H9 (cell line): ENCODE measurements at regions not wholly inside any gene's neighbourhood (a gene's known extent, or its start where the extent isn't known, plus 50 kb on each side); places are given as distances from the start of the nearest gene placed in this dataset.
A peak's percentile ranks its signal among the peaks of the same experiment; 100 is the strongest.

ENCODE experiments used
- DNase-seq: peaks from one replicate; pipeline ENCODE4 v3.0.0-alpha.2; 2017
- H2AFZ ChIP-seq: one replicate; pipeline ENCODE4 v1.6.1; 2013; ENCODE audit warnings: mild to moderate bottlenecking, low read length, control low read depth, moderate library complexity
- H2AK5ac ChIP-seq: 2 replicates; pipeline ENCODE4 v1.6.1; 2013; ENCODE audit warnings: low read length, control low read depth, mixed read lengths; ENCODE audit not compliant: insufficient read length
- H2BK120ac ChIP-seq: one replicate; pipeline ENCODE4 v1.6.1; 2013; ENCODE audit warnings: low read depth, mild to moderate bottlenecking, low read length, control low read depth, inconsistent platforms; ENCODE audit not compliant: poor library complexity, severe bottlenecking
- H2BK12ac ChIP-seq: 2 replicates; pipeline ENCODE4 v1.6.1; 2013; ENCODE audit warnings: low read length, control low read depth, mixed read lengths, low read depth; ENCODE audit not compliant: insufficient read length
- H2BK15ac ChIP-seq: 2 replicates; pipeline ENCODE4 v1.6.1; 2013; ENCODE audit warnings: low read depth, low read length, control low read depth
- H2BK20ac ChIP-seq: one replicate; pipeline ENCODE4 v1.6.1; 2013; ENCODE audit warnings: low read depth, mild to moderate bottlenecking, low read length, control low read depth, inconsistent platforms; ENCODE audit not compliant: poor library complexity, severe bottlenecking
- H2BK5ac ChIP-seq: 2 replicates; pipeline ENCODE4 v1.6.1; 2013; ENCODE audit warnings: low read length, control low read depth, mixed read lengths; ENCODE audit not compliant: insufficient read length
- H3K14ac ChIP-seq: 2 replicates; pipeline ENCODE4 v1.6.1; 2013; ENCODE audit warnings: low read length, control low read depth; ENCODE audit not compliant: insufficient read depth
- H3K18ac ChIP-seq: 2 replicates; pipeline ENCODE4 v1.6.1; 2013; ENCODE audit warnings: low read depth, mild to moderate bottlenecking, mixed read lengths, low read length, control low read depth; ENCODE audit not compliant: insufficient read length
- H3K23ac ChIP-seq: 2 replicates; pipeline ENCODE4 v1.6.1; 2013; ENCODE audit warnings: low read length, control low read depth, mixed read lengths, low read depth; ENCODE audit not compliant: insufficient read length
- H3K23me2 ChIP-seq: 2 replicates; pipeline ENCODE4 v1.6.1; 2013; ENCODE audit warnings: low read depth, mild to moderate bottlenecking, mixed read lengths, low read length, control low read depth; ENCODE audit not compliant: insufficient read length, poor library complexity, severe bottlenecking
- H3K27ac ChIP-seq: 2 replicates; pipeline ENCODE4 v1.5.1; 2013; ENCODE audit warnings: low read length, control low read depth, mixed read lengths, low read depth; ENCODE audit not compliant: insufficient read length
- H3K27me3 ChIP-seq: 2 replicates; pipeline ENCODE4 v1.6.1; 2013; ENCODE audit warnings: low read length, control low read depth, inconsistent platforms; ENCODE audit not compliant: insufficient read depth
- H3K4ac ChIP-seq: 2 replicates; pipeline ENCODE4 v1.6.1; 2013; ENCODE audit warnings: low read depth, mild to moderate bottlenecking, control low read depth, inconsistent platforms, low read length, moderate library complexity
- H3K4me1 ChIP-seq: 2 replicates; pipeline ENCODE4 v1.6.1; 2013; ENCODE audit warnings: low read length, control low read depth, inconsistent platforms; ENCODE audit not compliant: insufficient read depth
- H3K4me2 ChIP-seq: 2 replicates; pipeline ENCODE4 v1.6.1; 2013; ENCODE audit warnings: low read length, control low read depth, mixed read lengths; ENCODE audit not compliant: insufficient read length, insufficient read depth
- H3K56ac ChIP-seq: 2 replicates; pipeline ENCODE4 v1.6.1; 2013; ENCODE audit warnings: low read depth, mild to moderate bottlenecking, mixed read lengths, low read length, control low read depth; ENCODE audit not compliant: insufficient read length
- H3K79me1 ChIP-seq: 2 replicates; pipeline ENCODE4 v1.6.1; 2013; ENCODE audit warnings: low read depth, mild to moderate bottlenecking, moderate library complexity, low read length, control low read depth, inconsistent platforms; ENCODE audit not compliant: insufficient read depth, poor library complexity, severe bottlenecking
- H3K79me2 ChIP-seq: 2 replicates; pipeline ENCODE4 v1.6.1; 2013; ENCODE audit warnings: low read length, control low read depth, inconsistent platforms; ENCODE audit not compliant: insufficient read depth
- H3K9ac ChIP-seq: 2 replicates; pipeline ENCODE4 v1.6.1; 2013; ENCODE audit warnings: low read length, control low read depth, mixed read lengths; ENCODE audit not compliant: insufficient read length; ENCODE audit errors: extremely low read depth
- H3K9me3 ChIP-seq: one replicate; pipeline ENCODE4 v1.6.1; 2013; ENCODE audit warnings: low read depth, low read length, inconsistent platforms; ENCODE audit not compliant: control insufficient read depth
- H3T11ph ChIP-seq: one replicate; pipeline ENCODE4 v1.6.1; 2013; ENCODE audit warnings: mild to moderate bottlenecking, low read length, control low read depth, inconsistent platforms
- H4K20me1 ChIP-seq: one replicate; pipeline ENCODE4 v1.6.1; 2013; ENCODE audit not compliant: control insufficient read depth, insufficient read length, insufficient read depth
- H4K5ac ChIP-seq: 2 replicates; pipeline ENCODE4 v1.6.1; 2013; ENCODE audit warnings: low read depth, mild to moderate bottlenecking, mixed read lengths, low read length, control low read depth; ENCODE audit not compliant: insufficient read length
- H4K8ac ChIP-seq: replicated peaks from 2 replicates; pipeline ENCODE4 v1.6.1; 2013; ENCODE audit warnings: low read length, control low read depth, mixed read lengths, low read depth; ENCODE audit not compliant: insufficient read length
- H4K91ac ChIP-seq: 2 replicates; pipeline ENCODE4 v1.6.1; 2013; ENCODE audit warnings: low read depth, mild to moderate bottlenecking, moderate library complexity, mixed read lengths, low read length, control low read depth; ENCODE audit not compliant: insufficient read length
- H3K27ac Mint-ChIP-seq, 3 experiments: 2 replicates in 2 of 3; 3 replicates in 1 of 3; pipeline ENCODE4 v1.8.0; 2020 to 2021; ENCODE audit warnings: mixed read lengths in 3 of 3, mild to moderate bottlenecking in 1 of 3, moderate library complexity in 1 of 3
- H3K27me3 Mint-ChIP-seq: 2 replicates; pipeline ENCODE4 v1.8.0; 2021; ENCODE audit warnings: low read depth, mild to moderate bottlenecking, moderate library complexity, mixed read lengths
- H3K36me3 Mint-ChIP-seq, 3 experiments: 2 replicates in 2 of 3; 3 replicates in 1 of 3; pipeline ENCODE4 v1.8.0; 2020 to 2021; ENCODE audit warnings: low read depth in 3 of 3, mixed read lengths in 3 of 3; ENCODE audit not compliant: insufficient read depth in 1 of 3
- H3K4me1 Mint-ChIP-seq, 2 experiments: 2 replicates each; pipeline ENCODE4 v1.8.0; 2020; ENCODE audit warnings: mixed read lengths in 2 of 2
- H3K4me3 Mint-ChIP-seq, 2 experiments: 2 replicates in 1 of 2; 3 replicates in 1 of 2; pipeline ENCODE4 v1.8.0; 2020 to 2021; ENCODE audit warnings: mild to moderate bottlenecking in 2 of 2, mixed read lengths in 2 of 2, moderate library complexity in 1 of 2
- H3K9me3 Mint-ChIP-seq, 2 experiments: 2 replicates in 1 of 2; 3 replicates in 1 of 2; pipeline ENCODE4 v1.8.0; 2020; ENCODE audit warnings: mild to moderate bottlenecking in 2 of 2, mixed read lengths in 2 of 2, moderate library complexity in 1 of 2
- WGBS: extraction: QIAGEN DNeasy Blood & Tissue Kit; methylation state at CpG from one replicate; pipeline ENCODE4 v1.1.7; 2013; ENCODE audit warnings: missing lambda C conversion rate, low lambda C conversion rate, mixed read lengths; ENCODE audit not compliant: insufficient read length; ENCODE audit errors: extremely low coverage; 5-methylcytosine and 5-hydroxymethylcytosine counted together
- TF ChIP-seq, protein P1 (sequence below): fragments of 200-600 bp; sonication (generic); conservative IDR thresholded peaks from 3 replicates; pipeline ENCODE4 v1.8.0; 2021; ENCODE audit warnings: antibody characterized with exemption, mild to moderate bottlenecking

DNA sequence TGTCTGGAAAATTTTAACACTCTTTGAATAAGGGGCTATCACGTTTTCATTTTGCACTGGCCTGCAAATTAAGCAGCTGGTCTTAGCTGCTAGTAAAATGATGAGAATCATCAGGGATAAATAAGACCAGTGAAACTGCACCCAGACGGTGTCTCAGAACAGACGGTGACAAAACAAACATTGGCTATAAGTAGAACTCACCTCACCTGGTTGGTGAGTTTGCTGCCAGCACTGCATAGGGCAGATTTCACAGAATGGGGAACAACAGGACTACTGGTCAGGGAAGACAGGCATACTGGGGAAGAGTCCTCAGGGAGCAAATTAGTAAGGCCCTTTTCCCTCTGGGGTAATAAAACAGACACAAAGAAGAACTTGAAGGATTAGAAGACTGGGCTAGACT, 175.9 kb upstream of the CITED2 start:
- no peak overlapping the region for H3K4me2 ChIP-seq
- Mint-ChIP-seq H3K9me3 (no peaks in the 10 kb centered on the region), H3K27me3 (no peaks in the 10 kb centered on the region), H3K4me1 (peaks cover 11 to 28% of the 10 kb centered on the region in 2 experiments), H3K4me3 (no peak overlapping the region), H3K27ac (no peak overlapping the region), H3K36me3 (no peaks in the 10 kb centered on the region)
- H2AK5ac ChIP-seq, result no peak overlapping the region
- H3K4me1 ChIP-seq, result no peaks in the 10 kb centered on the region; the same call in 1 of the 2 replicates
- H2BK120ac ChIP-seq, result no peak overlapping the region
- no peaks in the 10 kb centered on the region for H4K20me1 ChIP-seq
- no peak overlapping the region for H3K56ac ChIP-seq
- H2BK12ac ChIP-seq, result peak overlapping the region; percentile 45
- H4K8ac ChIP-seq, result no peak overlapping the region
- no peak overlapping the region for H3K4ac ChIP-seq
- no peak overlapping the region for H4K5ac ChIP-seq
- no peak overlapping the region for H2BK20ac ChIP-seq
- H3K23me2 ChIP-seq, result no peaks in the 10 kb centered on the region
- no peak for DNase-seq
- no CpG with 5 or more reads among the region's 3 CpGs for WGBS
- TF ChIP-seq, protein P1, sequence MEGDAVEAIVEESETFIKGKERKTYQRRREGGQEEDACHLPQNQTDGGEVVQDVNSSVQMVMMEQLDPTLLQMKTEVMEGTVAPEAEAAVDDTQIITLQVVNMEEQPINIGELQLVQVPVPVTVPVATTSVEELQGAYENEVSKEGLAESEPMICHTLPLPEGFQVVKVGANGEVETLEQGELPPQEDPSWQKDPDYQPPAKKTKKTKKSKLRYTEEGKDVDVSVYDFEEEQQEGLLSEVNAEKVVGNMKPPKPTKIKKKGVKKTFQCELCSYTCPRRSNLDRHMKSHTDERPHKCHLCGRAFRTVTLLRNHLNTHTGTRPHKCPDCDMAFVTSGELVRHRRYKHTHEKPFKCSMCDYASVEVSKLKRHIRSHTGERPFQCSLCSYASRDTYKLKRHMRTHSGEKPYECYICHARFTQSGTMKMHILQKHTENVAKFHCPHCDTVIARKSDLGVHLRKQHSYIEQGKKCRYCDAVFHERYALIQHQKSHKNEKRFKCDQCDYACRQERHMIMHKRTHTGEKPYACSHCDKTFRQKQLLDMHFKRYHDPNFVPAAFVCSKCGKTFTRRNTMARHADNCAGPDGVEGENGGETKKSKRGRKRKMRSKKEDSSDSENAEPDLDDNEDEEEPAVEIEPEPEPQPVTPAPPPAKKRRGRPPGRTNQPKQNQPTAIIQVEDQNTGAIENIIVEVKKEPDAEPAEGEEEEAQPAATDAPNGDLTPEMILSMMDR, result no peak
- H3K9ac ChIP-seq, result no peak overlapping the region
- H2BK5ac ChIP-seq, result no peak overlapping the region
- no peaks in the 10 kb centered on the region for H3K79me1 ChIP-seq
- no peaks in the 10 kb centered on the region for H3K27me3 ChIP-seq
- H4K91ac ChIP-seq, result no peak overlapping the region
- H2AFZ ChIP-seq, result no peak overlapping the region
- no peak overlapping the region for H3K23ac ChIP-seq
- H3K79me2 ChIP-seq, result no peaks in the 10 kb centered on the region
- H3K18ac ChIP-seq, result no peak overlapping the region
- no peak overlapping the region for H3K27ac ChIP-seq
- H2BK15ac ChIP-seq, result no peak overlapping the region
- H3K14ac ChIP-seq, result no peak overlapping the region
- H3T11ph ChIP-seq, result no peak overlapping the region
- H3K9me3 ChIP-seq, result no peaks in the 10 kb centered on the region
